GM13976 (cell line): ENCODE measurements at regions not wholly inside any gene's neighbourhood (a gene's known extent, or its start where the extent isn't known, plus 50 kb on each side); places are given as distances from the start of the nearest gene placed in this dataset.

Source experiments
- DNase-seq: peaks from one replicate; pipeline ENCODE4 v3.0.0; 2012; ENCODE audit warnings: low spot score
- in situ Hi-C: fragments of 300-500 bp; cut with MboI; formaldehyde crosslinking; loops from one replicate; pipeline ENCODE4 v1.12.0; 2022; ENCODE audit warnings: low sequenced_read_pairs, mixed read lengths, inconsistent platforms; ENCODE audit not compliant: unreplicated experiment
- TF ChIP-seq, protein P1 (sequence below): IDR thresholded peaks from 2 replicates; pipeline ENCODE4 v1.5.1; 2012; ENCODE audit warnings: borderline replicate concordance, mild to moderate bottlenecking; ENCODE audit not compliant: insufficient read depth; ENCODE audit errors: extremely low read depth, missing control alignments, control extremely low read depth

GRCh38 chr12:66733321-66733720, 54.4 kb upstream of the GRIP1 start:
- in situ Hi-C loops: no loop called here
- TF ChIP-seq, protein P1, sequence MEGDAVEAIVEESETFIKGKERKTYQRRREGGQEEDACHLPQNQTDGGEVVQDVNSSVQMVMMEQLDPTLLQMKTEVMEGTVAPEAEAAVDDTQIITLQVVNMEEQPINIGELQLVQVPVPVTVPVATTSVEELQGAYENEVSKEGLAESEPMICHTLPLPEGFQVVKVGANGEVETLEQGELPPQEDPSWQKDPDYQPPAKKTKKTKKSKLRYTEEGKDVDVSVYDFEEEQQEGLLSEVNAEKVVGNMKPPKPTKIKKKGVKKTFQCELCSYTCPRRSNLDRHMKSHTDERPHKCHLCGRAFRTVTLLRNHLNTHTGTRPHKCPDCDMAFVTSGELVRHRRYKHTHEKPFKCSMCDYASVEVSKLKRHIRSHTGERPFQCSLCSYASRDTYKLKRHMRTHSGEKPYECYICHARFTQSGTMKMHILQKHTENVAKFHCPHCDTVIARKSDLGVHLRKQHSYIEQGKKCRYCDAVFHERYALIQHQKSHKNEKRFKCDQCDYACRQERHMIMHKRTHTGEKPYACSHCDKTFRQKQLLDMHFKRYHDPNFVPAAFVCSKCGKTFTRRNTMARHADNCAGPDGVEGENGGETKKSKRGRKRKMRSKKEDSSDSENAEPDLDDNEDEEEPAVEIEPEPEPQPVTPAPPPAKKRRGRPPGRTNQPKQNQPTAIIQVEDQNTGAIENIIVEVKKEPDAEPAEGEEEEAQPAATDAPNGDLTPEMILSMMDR: no peak
- DNase-seq: no peak

DNA sequence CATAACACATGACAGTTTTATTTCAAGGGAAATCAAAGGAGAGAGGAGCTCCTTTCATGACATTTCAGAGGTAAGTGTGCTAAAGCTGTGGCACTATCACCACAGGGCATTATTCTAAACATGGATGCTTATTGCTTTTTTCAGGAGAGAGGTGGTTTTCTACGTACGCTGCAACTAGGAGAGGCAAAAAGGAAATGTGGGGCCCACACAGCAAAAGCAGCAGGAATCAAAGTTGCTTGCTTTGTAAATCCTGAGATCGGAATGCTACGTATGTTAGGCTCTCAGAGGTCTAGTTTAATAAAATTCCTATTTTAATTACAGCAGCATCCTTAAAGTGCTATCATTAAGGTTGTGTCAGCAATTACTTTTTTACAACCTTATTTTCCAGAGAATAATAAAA, 55.0 kb upstream of the GRIP1 start:
- DNase-seq: no peak
- in situ Hi-C loops: no loop called here
- TF ChIP-seq, protein P1: no peak

GRCh38 chr12:66735275-66735674, 56.4 kb upstream of the GRIP1 start:
- DNase-seq: no peak
- TF ChIP-seq, protein P1: no peak
- in situ Hi-C loops: no loop called here

DNA sequence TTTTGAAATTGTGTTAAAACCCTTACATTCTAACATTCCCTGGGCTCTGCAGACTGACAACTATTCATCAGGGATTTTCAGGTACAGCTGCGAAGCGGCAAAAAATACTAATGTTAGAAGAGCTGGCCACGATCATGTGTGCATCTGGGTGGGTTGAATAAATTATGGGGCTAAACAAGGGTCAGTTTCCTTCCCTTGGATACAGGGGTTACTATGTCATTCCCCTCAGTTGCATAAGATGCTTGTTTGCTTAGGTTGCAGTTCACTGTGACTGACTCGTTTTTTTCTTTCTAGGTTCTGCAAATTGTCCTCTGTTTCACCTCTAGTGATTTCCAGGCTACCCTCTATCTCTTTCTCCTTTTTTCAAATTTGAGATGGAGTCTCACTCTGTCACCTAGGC, 58.1 kb upstream of the GRIP1 start:
- TF ChIP-seq, protein P1: no peak
- in situ Hi-C loops: no loop called here
- no peak for DNase-seq

DNA sequence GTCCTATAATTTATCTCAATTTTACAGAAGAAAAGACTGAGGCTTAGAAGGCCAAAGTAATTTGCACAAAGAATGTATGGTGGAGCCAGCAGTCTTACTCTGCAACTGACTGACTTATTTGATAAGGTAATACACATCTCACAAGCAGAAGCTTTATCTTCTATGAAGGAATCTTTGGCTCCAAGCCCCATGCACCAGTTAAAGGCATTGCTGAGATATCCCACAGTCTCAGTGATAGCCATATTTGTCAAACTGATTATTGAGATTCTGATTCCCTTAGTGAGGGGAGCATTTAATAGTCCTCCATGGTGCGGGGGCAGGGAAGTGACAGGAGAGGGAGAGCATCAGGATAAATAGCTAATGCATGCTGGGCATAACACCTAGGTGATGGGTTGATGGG, 60.4 kb upstream of the GRIP1 start:
- no peak for DNase-seq
- in situ Hi-C loops: no loop called here
- TF ChIP-seq, protein P1: no peak

GRCh38 chr12:66739940-66740651, 61.2 kb upstream of the GRIP1 start:
- in situ Hi-C loops: no loop called here
- TF ChIP-seq, protein P1: no peak
- DNase-seq: no peak
